KMS-11 (cell line): ENCODE measurements at regions not wholly inside any gene's neighbourhood (a gene's known extent, or its start where the extent isn't known, plus 50 kb on each side); places are given as distances from the start of the nearest gene placed in this dataset.

Experiments used
- H2AFZ ChIP-seq: fragments of 200-600 bp; sonication (generic); 2 replicates; pipeline ENCODE4 v1.6.1; 2016; ENCODE audit warnings: antibody characterized with exemption, mixed run types, low read depth
- H3K27ac ChIP-seq: fragments of 200-600 bp; sonication (generic); 2 replicates; pipeline ENCODE4 v1.6.1; 2016; ENCODE audit warnings: mild to moderate bottlenecking, mixed run types
- H3K27me3 ChIP-seq: fragments of 200-600 bp; sonication (generic); 2 replicates; pipeline ENCODE4 v1.6.1; 2017; ENCODE audit warnings: mild to moderate bottlenecking, low read depth, mixed run types, moderate library complexity; ENCODE audit not compliant: insufficient read depth
- H3K36me3 ChIP-seq: fragments of 200-600 bp; sonication (generic); 2 replicates; pipeline ENCODE4 v1.6.1; 2017; ENCODE audit warnings: mild to moderate bottlenecking, mixed run types; ENCODE audit not compliant: insufficient read depth
- H3K4me1 ChIP-seq: fragments of 200-600 bp; sonication (generic); 2 replicates; pipeline ENCODE4 v1.6.1; 2016; ENCODE audit warnings: mild to moderate bottlenecking, low read depth, mixed run types; ENCODE audit not compliant: poor library complexity, severe bottlenecking
- H3K4me2 ChIP-seq: fragments of 200-600 bp; sonication (generic); 2 replicates; pipeline ENCODE4 v1.7.0; 2016; ENCODE audit warnings: mild to moderate bottlenecking, mixed run types
- H3K4me3 ChIP-seq: fragments of 200-600 bp; sonication (generic); IDR thresholded peaks from 2 replicates; pipeline ENCODE4 v1.6.1; 2017; ENCODE audit warnings: low read depth, low read length, mixed read lengths; ENCODE audit not compliant: insufficient read depth
- H3K79me2 ChIP-seq: fragments of 200-600 bp; sonication (generic); 2 replicates; pipeline ENCODE4 v1.6.1; 2016; ENCODE audit warnings: low read depth, mixed run types; ENCODE audit not compliant: insufficient read depth
- H3K9ac ChIP-seq: fragments of 200-600 bp; sonication (generic); 2 replicates; pipeline ENCODE4 v1.6.1; 2016; ENCODE audit warnings: mild to moderate bottlenecking, mixed run types
- H4K20me1 ChIP-seq: fragments of 200-600 bp; sonication (generic); 2 replicates; pipeline ENCODE4 v1.6.1; 2016; ENCODE audit warnings: mild to moderate bottlenecking, mixed run types; ENCODE audit not compliant: insufficient read depth
- TF ChIP-seq, protein P1 (sequence below): fragments of 200-600 bp; sonication (generic); conservative IDR thresholded peaks from 2 replicates; pipeline ENCODE4 v1.6.1; 2017; ENCODE audit warnings: low read depth, mild to moderate bottlenecking, antibody characterized with exemption, low read length, moderate library complexity, mixed read lengths

DNA sequence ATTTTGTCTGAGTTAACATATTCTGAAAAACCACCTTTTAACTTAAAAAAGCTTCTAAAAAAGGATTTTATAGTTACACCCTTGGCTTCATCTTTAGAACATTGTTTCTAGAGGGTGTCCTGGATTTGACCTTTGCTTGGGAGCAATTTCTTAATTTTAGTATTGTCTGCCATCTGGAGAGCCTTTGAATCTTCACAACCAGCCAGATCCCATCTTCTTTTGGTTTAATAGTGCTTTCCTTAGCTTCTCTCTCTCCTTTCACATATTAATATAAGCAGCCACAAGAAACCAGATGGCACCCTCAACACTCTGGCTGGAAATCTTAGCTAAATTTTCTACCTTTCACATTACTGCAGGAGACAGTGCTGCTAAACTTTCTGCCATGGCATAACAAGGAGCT, 76.5 kb upstream of the TSPAN2 start:
- H3K36me3 ChIP-seq: no peaks in the 10 kb centered on the region
- no peaks in the 10 kb centered on the region for H3K27me3 ChIP-seq
- H2AFZ ChIP-seq: no peak overlapping the region
- no peak overlapping the region for H3K4me3 ChIP-seq
- H3K27ac ChIP-seq: no peak overlapping the region
- no peak overlapping the region for H3K9ac ChIP-seq
- H3K4me2 ChIP-seq: no peak overlapping the region
- TF ChIP-seq, protein P1, sequence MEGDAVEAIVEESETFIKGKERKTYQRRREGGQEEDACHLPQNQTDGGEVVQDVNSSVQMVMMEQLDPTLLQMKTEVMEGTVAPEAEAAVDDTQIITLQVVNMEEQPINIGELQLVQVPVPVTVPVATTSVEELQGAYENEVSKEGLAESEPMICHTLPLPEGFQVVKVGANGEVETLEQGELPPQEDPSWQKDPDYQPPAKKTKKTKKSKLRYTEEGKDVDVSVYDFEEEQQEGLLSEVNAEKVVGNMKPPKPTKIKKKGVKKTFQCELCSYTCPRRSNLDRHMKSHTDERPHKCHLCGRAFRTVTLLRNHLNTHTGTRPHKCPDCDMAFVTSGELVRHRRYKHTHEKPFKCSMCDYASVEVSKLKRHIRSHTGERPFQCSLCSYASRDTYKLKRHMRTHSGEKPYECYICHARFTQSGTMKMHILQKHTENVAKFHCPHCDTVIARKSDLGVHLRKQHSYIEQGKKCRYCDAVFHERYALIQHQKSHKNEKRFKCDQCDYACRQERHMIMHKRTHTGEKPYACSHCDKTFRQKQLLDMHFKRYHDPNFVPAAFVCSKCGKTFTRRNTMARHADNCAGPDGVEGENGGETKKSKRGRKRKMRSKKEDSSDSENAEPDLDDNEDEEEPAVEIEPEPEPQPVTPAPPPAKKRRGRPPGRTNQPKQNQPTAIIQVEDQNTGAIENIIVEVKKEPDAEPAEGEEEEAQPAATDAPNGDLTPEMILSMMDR: no peak
- no peaks in the 10 kb centered on the region for H3K79me2 ChIP-seq
- H3K4me1 ChIP-seq: no peaks in the 10 kb centered on the region
- H4K20me1 ChIP-seq: no peaks in the 10 kb centered on the region

DNA sequence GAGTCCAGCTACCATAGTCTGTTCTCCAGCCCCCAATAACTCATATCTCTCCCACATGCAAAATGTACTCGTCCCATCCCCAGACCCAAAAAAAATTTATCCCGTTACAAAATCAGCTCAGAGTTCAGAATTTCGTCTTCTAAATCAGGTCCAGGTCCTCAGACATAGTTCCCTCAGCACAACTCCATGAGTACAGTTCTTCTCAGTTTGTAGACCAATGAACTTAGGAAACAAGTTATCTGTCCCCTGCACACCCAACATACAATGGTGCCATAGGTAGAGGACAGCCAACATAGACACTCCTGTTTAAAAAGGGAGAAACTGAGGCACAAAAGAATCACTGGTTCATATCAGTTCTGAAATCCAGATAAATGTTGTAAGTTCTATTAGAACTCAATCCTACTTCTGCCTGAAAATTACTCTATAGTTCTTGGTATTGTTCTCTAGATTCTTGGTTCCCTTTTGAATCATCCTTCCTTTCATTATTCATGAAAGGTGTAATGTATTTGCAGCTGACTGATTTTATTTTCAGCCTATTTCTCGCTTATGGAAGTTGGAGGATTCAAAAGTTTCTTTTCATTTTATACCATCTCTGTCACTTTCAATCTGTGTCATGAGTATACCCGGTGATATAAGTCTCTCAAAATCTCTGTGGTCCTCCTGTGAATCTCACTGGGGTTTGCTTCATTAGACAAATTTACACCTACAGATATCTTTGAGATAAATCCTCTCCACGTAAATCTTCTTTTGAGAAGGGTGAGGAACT, 75.8 kb upstream of the TSPAN2 start:
- Histone ChIP-seq H3K4me3 (no peak overlapping the region), H2AFZ (no peak overlapping the region), H3K79me2 (no peaks in the 10 kb centered on the region), H3K27me3 (no peaks in the 10 kb centered on the region), H3K9ac (no peak overlapping the region), H3K4me2 (no peak overlapping the region), H3K27ac (no peak overlapping the region), H3K4me1 (no peaks in the 10 kb centered on the region), H4K20me1 (no peaks in the 10 kb centered on the region), H3K36me3 (no peaks in the 10 kb centered on the region)
- TF ChIP-seq, protein P1: no peak

DNA sequence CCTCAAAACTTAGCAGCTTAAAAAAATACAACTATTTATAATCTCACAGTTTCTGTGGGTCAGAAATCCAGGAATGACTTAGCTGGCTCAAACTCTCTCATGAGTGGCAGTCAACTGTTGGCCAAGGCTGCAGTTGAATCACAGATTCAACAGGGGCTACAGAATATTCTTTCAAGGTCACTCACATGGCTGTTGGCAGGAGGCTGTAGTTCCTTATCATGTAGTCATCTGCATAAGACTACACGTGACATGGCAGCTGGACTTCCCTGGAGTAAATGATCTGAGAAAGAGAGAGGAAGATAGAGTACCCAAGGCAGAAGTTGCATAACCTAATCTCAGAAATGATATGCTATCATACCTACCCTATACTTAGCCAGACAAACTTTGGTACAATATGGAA, 75.2 kb upstream of the TSPAN2 start:
- Histone ChIP-seq H3K4me1 (no peaks in the 10 kb centered on the region), H4K20me1 (no peaks in the 10 kb centered on the region), H3K4me2 (no peak overlapping the region), H2AFZ (no peak overlapping the region), H3K79me2 (no peaks in the 10 kb centered on the region), H3K36me3 (no peaks in the 10 kb centered on the region), H3K9ac (no peak overlapping the region), H3K27ac (no peak overlapping the region), H3K4me3 (no peak overlapping the region), H3K27me3 (no peaks in the 10 kb centered on the region)
- TF ChIP-seq, protein P1: no peak

DNA sequence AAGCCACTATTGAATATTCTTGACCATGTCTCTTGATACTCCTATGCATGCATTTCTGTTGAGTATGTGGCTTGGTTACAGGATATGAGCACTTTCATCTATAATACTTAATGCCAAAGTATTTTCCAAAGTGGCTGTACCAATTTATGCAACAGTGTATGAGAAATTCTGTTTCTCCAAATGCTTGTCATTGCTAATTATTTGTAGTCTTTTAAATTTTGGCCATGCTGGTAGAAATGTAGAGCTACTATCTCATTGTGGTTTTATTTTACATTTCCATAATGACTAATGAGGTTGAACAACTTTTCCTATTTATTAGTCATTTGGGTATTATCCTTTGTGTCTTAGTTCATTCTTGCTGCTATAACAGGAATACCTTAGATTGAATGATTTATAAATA, 71.4 kb upstream of the TSPAN2 start:
- Histone ChIP-seq H3K36me3 (no peaks in the 10 kb centered on the region), H3K79me2 (no peaks in the 10 kb centered on the region), H2AFZ (no peak overlapping the region), H3K4me1 (no peaks in the 10 kb centered on the region), H3K4me3 (no peak overlapping the region), H3K4me2 (no peak overlapping the region), H3K27ac (no peak overlapping the region), H3K27me3 (no peaks in the 10 kb centered on the region), H3K9ac (no peak overlapping the region), H4K20me1 (no peaks in the 10 kb centered on the region)
- TF ChIP-seq, protein P1: no peak
